GM12878 (cell line): ENCODE measurements at regions not wholly inside any gene's neighbourhood (a gene's known extent, or its start where the extent isn't known, plus 50 kb on each side); places are given as distances from the start of the nearest gene placed in this dataset.

Source experiments
- ATAC-seq: fragments of 200-7000 bp; cut with Tn5 transposase; 3 replicates; pipeline ENCODE4 v1.9.1; 2020; ENCODE audit warnings: mild to moderate bottlenecking, moderate library complexity
- BruUV-seq: library from RNA; stranded (reverse); fragments of 400-500 nt; replicated peaks from 2 replicates; lab custom pipeline; 2021; lab: Mats Ljungman, UMichigan
- CTCF ChIA-PET: fragments of 300-600 bp; sonication (Branson Sonifier 250); formaldehyde crosslinking; extraction: SDS; loops from one replicate; lab custom pipeline; 2021; ENCODE audit warnings: inconsistent platforms; lab: Yijun Ruan, JAX
- POLR2A ChIA-PET: fragments of 350-600 bp; formaldehyde crosslinking; extraction: SDS; loops from one replicate; lab custom pipeline; 2021; ENCODE audit warnings: inconsistent platforms; lab: Charles Lee
- RAD21 ChIA-PET: fragments of 300-600 bp; sonication (Branson Sonifier 250); formaldehyde crosslinking; loops from one replicate; lab custom pipeline; 2023; ENCODE audit warnings: antibody characterized with exemption; ENCODE audit not compliant: unreplicated experiment; lab: Charles Lee
- SMC1A ChIA-PET: fragments of 300-600 bp; sonication (Branson Sonifier 250); formaldehyde crosslinking; loops from one replicate; lab custom pipeline; 2023; ENCODE audit not compliant: unreplicated experiment, uncharacterized antibody; lab: Charles Lee
- DNase-seq: peaks from one replicate; pipeline ENCODE4 v3.0.0-alpha.2; 2011; ENCODE audit warnings: low read depth, low spot score
- FAIRE-seq: peaks from 3 replicates; lab custom pipeline; 2011; peaks lifted over from hg19 to GRCh38; lab: Jason Lieb, UNC
- H2AFZ ChIP-seq: 2 replicates; pipeline ENCODE4 v1.6.0; 2011; ENCODE audit warnings: low read depth, low read length, control low read depth; ENCODE audit not compliant: control insufficient read depth
- H3K27ac ChIP-seq: 2 replicates; pipeline ENCODE4 v1.5.1; 2011; ENCODE audit warnings: control low read depth; ENCODE audit not compliant: control insufficient read depth, insufficient read depth
- H3K27me3 ChIP-seq, 2 experiments: replicated peaks in 1 of 2; 2 replicates each; pipeline versions ENCODE4 v1.6.0 to v1.6.1; 2011; ENCODE audit warnings: low read length in 1 of 2; ENCODE audit not compliant: control insufficient read depth in 2 of 2, insufficient read depth in 2 of 2
- H3K36me3 ChIP-seq, 2 experiments: 2 replicates each; pipeline ENCODE4 v1.5.1; 2011; ENCODE audit warnings: low read length in 1 of 2; ENCODE audit not compliant: control insufficient read depth in 2 of 2, insufficient read depth in 2 of 2
- H3K4me1 ChIP-seq: 2 replicates; pipeline ENCODE4 v1.6.1; 2011; ENCODE audit warnings: mild to moderate bottlenecking, low read length, moderate library complexity, mixed read lengths; ENCODE audit not compliant: control insufficient read depth, insufficient read depth
- H3K4me2 ChIP-seq: 2 replicates; pipeline ENCODE4 v1.6.0; 2011; ENCODE audit warnings: control low read depth; ENCODE audit not compliant: control insufficient read depth, insufficient read depth
- H3K4me3 ChIP-seq: fragments of 200-600 bp; sonication (generic); 2 replicates; pipeline ENCODE4 v1.5.1; 2016
- H3K79me2 ChIP-seq: 2 replicates; pipeline ENCODE4 v1.6.0; 2011; ENCODE audit warnings: low read length; ENCODE audit not compliant: control insufficient read depth, insufficient read depth
- H3K9ac ChIP-seq: 2 replicates; pipeline ENCODE4 v1.8.0; 2011; ENCODE audit warnings: low read length, control low read depth, mixed read lengths; ENCODE audit not compliant: control insufficient read depth, insufficient read depth
- H3K9me3 ChIP-seq: replicated peaks from 3 replicates; pipeline ENCODE4 v1.5.1; 2011; ENCODE audit warnings: mild to moderate bottlenecking, low read length; ENCODE audit not compliant: control insufficient read depth, insufficient read depth
- H4K20me1 ChIP-seq: 2 replicates; pipeline ENCODE4 v1.6.0; 2011; ENCODE audit not compliant: control insufficient read depth, insufficient read depth
- EED ChIP-seq: sonication (generic); IDR thresholded peaks from 2 replicates; pipeline ENCODE4 v1.6.1; 2016; ENCODE audit warnings: antibody characterized with exemption, low read depth
- MXI1 ChIP-seq: fragments of 150-350 bp; IDR thresholded peaks from 2 replicates; pipeline ENCODE4 v1.6.1; 2011; ENCODE audit warnings: low read depth, mild to moderate bottlenecking, inconsistent platforms, low read length, improper control_type of control experiment
- MYC ChIP-seq: IDR thresholded peaks from 2 replicates; pipeline ENCODE4 v1.6.1; 2011; ENCODE audit warnings: mild to moderate bottlenecking, low read length, moderate library complexity, inconsistent platforms; ENCODE audit not compliant: insufficient read depth, insufficient replicate concordance, insufficient read length, severe bottlenecking
- NFXL1 ChIP-seq: fragments of 450-650 bp; IDR thresholded peaks from 2 replicates; pipeline ENCODE4 v1.6.1; 2017; ENCODE audit warnings: antibody characterized with exemption, mild to moderate bottlenecking, borderline replicate concordance
- POLR2AphosphoS5 ChIP-seq: IDR thresholded peaks from 2 replicates; pipeline ENCODE4 v1.6.1; 2011; ENCODE audit warnings: mild to moderate bottlenecking, low read length, inconsistent platforms
- RAD51 ChIP-seq: fragments of 450-650 bp; IDR thresholded peaks from 2 replicates; pipeline ENCODE4 v1.6.1; 2016; ENCODE audit warnings: moderate library complexity, mild to moderate bottlenecking, inconsistent platforms
- SIN3A ChIP-seq: IDR thresholded peaks from 2 replicates; pipeline ENCODE4 v1.6.1; 2012; ENCODE audit warnings: low read depth, low read length, improper control_type of control experiment
- SP1 ChIP-seq: IDR thresholded peaks from one replicate; pipeline ENCODE4 v1.6.1; 2011; ENCODE audit warnings: low read depth, low read length
- SUPT20H ChIP-seq: IDR thresholded peaks from 2 replicates; pipeline ENCODE4 v1.6.1; 2011; ENCODE audit warnings: low read depth, mild to moderate bottlenecking, low read length, moderate library complexity, borderline replicate concordance; ENCODE audit not compliant: control insufficient read depth
- TCF12 ChIP-seq: IDR thresholded peaks from 2 replicates; pipeline ENCODE4 v1.6.1; 2011; ENCODE audit warnings: low read depth, mild to moderate bottlenecking, low read length
- TCF7 ChIP-seq: IDR thresholded peaks from 2 replicates; pipeline ENCODE4 v1.6.1; 2014; ENCODE audit warnings: antibody characterized with exemption, borderline replicate concordance
- YY1 ChIP-seq: IDR thresholded peaks from 2 replicates; pipeline ENCODE4 v1.6.1; 2011; ENCODE audit warnings: low read depth, mild to moderate bottlenecking, low read length
- ZNF687 ChIP-seq: fragments of 450-650 bp; IDR thresholded peaks from 2 replicates; pipeline ENCODE4 v1.6.1; 2017; ENCODE audit warnings: mild to moderate bottlenecking, moderate library complexity
- ZZZ3 ChIP-seq: IDR thresholded peaks from 2 replicates; pipeline ENCODE4 v1.6.1; 2011; ENCODE audit warnings: low read depth; ENCODE audit not compliant: control insufficient read depth, insufficient read length
- WGBS: methylation state at CpG from one replicate; pipeline ENCODE4 v1.1.6; 2016; ENCODE audit warnings: low lambda C conversion rate; ENCODE audit not compliant: insufficient replicate concordance, insufficient coverage; ENCODE audit errors: missing lambda C conversion rate; 5-methylcytosine and 5-hydroxymethylcytosine counted together
- in situ Hi-C: fragments of 300-500 bp; cut with MboI; formaldehyde crosslinking; loops from 9 replicates; pipeline ENCODE4 v1.14.3; 2018; ENCODE audit warnings: mixed read lengths
- intact Hi-C: fragments of 100-400 bp; cut with micrococcal nuclease; formaldehyde crosslinking; loops from one replicate; pipeline ENCODE4 v1.14.2; 2022; ENCODE audit not compliant: unreplicated experiment

GRCh38 chr16:66135421-66135831 lies 231.1 kb upstream of the CDH5 start:
- in situ Hi-C loops: no loop called here
- no peaks in the 10 kb centered on the region for H4K20me1 ChIP-seq
- no peak overlapping the region for H3K4me3 ChIP-seq
- no peak for TF ChIP-seq MYC
- TF ChIP-seq POLR2AphosphoS5: no peak
- TF ChIP-seq NFXL1: no peak
- TF ChIP-seq ZZZ3: no peak
- TF ChIP-seq, all 136 proteins: peak for 0
- ChIA-PET RAD21 (no interaction called here), SMC1A (no interaction called here), POLR2A (no interaction called here), CTCF (no interaction called here)
- no peak overlapping the region for H3K27ac ChIP-seq
- intact Hi-C loops: no loop called here
- H2AFZ ChIP-seq: no peak overlapping the region
- no TSS peak for BruUV-seq
- no peaks in the 10 kb centered on the region for H3K36me3 ChIP-seq
- WGBS: 8% methylated on average over 4 of the region's 4 CpGs
- no peaks in the 10 kb centered on the region; a peak in 3 of 4 replicates for H3K27me3 ChIP-seq
- FAIRE-seq (no peak), DNase-seq (no peak), ATAC-seq (no peak)
- no peak overlapping the region for H3K4me2 ChIP-seq
- H3K4me1 ChIP-seq: no peaks in the 10 kb centered on the region
- no peaks in the 10 kb centered on the region for H3K9me3 ChIP-seq
- H3K9ac ChIP-seq: no peak overlapping the region
- H3K79me2 ChIP-seq: no peaks in the 10 kb centered on the region

DNA sequence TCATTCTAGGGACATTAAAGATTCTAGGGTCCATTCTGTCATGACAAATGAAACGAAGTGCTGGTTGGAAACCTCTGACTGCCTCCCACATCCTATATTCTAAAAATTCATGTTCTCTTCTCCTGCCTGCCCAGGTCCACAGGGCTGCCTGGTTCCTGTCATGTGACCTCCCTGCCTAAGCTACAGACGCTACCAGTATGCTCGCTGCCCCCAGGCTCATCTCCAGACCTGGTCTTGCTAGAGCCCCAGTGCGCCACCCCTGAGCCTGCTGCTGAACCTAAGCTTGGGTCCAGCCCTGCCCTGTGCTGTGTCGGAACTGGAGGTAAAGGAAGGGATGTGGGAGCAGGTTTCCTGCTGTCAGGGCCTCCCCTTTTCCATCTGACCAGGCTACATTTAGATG lies 231.6 kb upstream of the CDH5 start:
- in situ Hi-C loops: no loop called here
- POLR2A ChIA-PET: no interaction called here
- TF ChIP-seq TCF12 (no peak), MXI1 (no peak), YY1 (no peak), RAD51 (no peak), SP1 (no peak), SUPT20H (no peak), TCF7 (no peak), POLR2AphosphoS5 (no peak), ZNF687 (no peak), EED (no peak), SIN3A (no peak)

More for the DNA sequence above, 231.6 kb upstream of the CDH5 start:
- DNase-seq (no peak), ATAC-seq (no peak), FAIRE-seq (no peak)
- RAD21 ChIA-PET: no interaction called here
- H3K79me2 ChIP-seq: no peaks in the 10 kb centered on the region
- H2AFZ ChIP-seq: no peak overlapping the region
- intact Hi-C loops: no loop called here
- no peaks in the 10 kb centered on the region for H3K4me1 ChIP-seq
- 9% methylated on average over 5 of the region's 5 CpGs for WGBS
- H3K4me2 ChIP-seq: no peak overlapping the region
- CTCF ChIA-PET: no interaction called here
- H3K9me3 ChIP-seq: no peaks in the 10 kb centered on the region
- H3K9ac ChIP-seq: no peak overlapping the region
- no peak overlapping the region for H3K27ac ChIP-seq
- no peaks in the 10 kb centered on the region for H4K20me1 ChIP-seq
- no peak overlapping the region for H3K4me3 ChIP-seq
- no peaks in the 10 kb centered on the region for H3K36me3 ChIP-seq
- no peaks in the 10 kb centered on the region; a peak in 3 of 4 replicates for H3K27me3 ChIP-seq
- SMC1A ChIA-PET: no interaction called here
- BruUV-seq: no TSS peak
